ENCODE measurements at regions not wholly inside any gene's neighbourhood (a gene's known extent, or its start where the extent isn't known, plus 50 kb on each side); places are given as distances from the start of the nearest gene placed in this dataset.

- TF ChIP-seq CTCF (conservative IDR thresholded peaks at IDR 0.05; ENCODE audit: low read depth, low read length) (no peak), EZH2 (IDR thresholded peaks at IDR 0.05; ENCODE audit: borderline replicate concordance, low read depth, low read length, poor library complexity, severe bottlenecking) (no peak)
- POLR2A ChIA-PET (ENCODE audit: low non-redundant PET), result no interaction called here
- H3K36me3 ChIP-seq (ENCODE audit: insufficient read depth, low read length, poor library complexity, severe bottlenecking), result no peaks in the 10 kb centered on the region
- H3K4me3 ChIP-seq (ENCODE audit: low read depth, low read length, poor library complexity, severe bottlenecking), result no peak overlapping the region
- no TSS peak for BruUV-seq (replicated peaks)
- H3K4me1 ChIP-seq (ENCODE audit: insufficient read depth, low read length, poor library complexity, severe bottlenecking), result no peaks in the 10 kb centered on the region
- CTCF ChIA-PET, result no interaction called here
- H3K9me3 ChIP-seq (ENCODE audit: low read depth, low read length, poor library complexity, severe bottlenecking), result no peaks in the 10 kb centered on the region
- no peak for DNase-seq (ENCODE audit: low spot score)
- H3K27me3 ChIP-seq (replicated peaks; ENCODE audit: insufficient read depth, low read depth, low read length, poor library complexity), result no peaks in the 10 kb centered on the region
- H3K27ac ChIP-seq (ENCODE audit: low read depth, low read length, poor library complexity, severe bottlenecking), result no peak overlapping the region
- intact Hi-C loops (cut with micrococcal nuclease; ENCODE audit: unreplicated experiment), result no loop called here
Observed at GRCh38 chr13:74424455-74424854, 290.3 kb upstream of the KLF12 start.

GRCh38 chr13:74423434-74423833 is 289.2 kb upstream of the KLF12 start:
- no peak overlapping the region for H3K4me3 ChIP-seq (ENCODE audit: low read depth, low read length, poor library complexity, severe bottlenecking)
- DNase-seq (ENCODE audit: low spot score), result peak; percentile 14
- no peak overlapping the region for H3K27ac ChIP-seq (ENCODE audit: low read depth, low read length, poor library complexity, severe bottlenecking)
- no peaks in the 10 kb centered on the region for H3K36me3 ChIP-seq (ENCODE audit: insufficient read depth, low read length, poor library complexity, severe bottlenecking)
- POLR2A ChIA-PET (ENCODE audit: low non-redundant PET), result no interaction called here
- BruUV-seq (replicated peaks), result no TSS peak
- CTCF ChIA-PET, result no interaction called here
- H3K9me3 ChIP-seq (ENCODE audit: low read depth, low read length, poor library complexity, severe bottlenecking), result no peaks in the 10 kb centered on the region
- TF ChIP-seq CTCF (conservative IDR thresholded peaks at IDR 0.05; ENCODE audit: low read depth, low read length) (no peak), EZH2 (IDR thresholded peaks at IDR 0.05; ENCODE audit: borderline replicate concordance, low read depth, low read length, poor library complexity, severe bottlenecking) (no peak)
- no peaks in the 10 kb centered on the region for H3K27me3 ChIP-seq (replicated peaks; ENCODE audit: insufficient read depth, low read depth, low read length, poor library complexity)
- H3K4me1 ChIP-seq (ENCODE audit: insufficient read depth, low read length, poor library complexity, severe bottlenecking), result no peaks in the 10 kb centered on the region
- intact Hi-C loops (cut with micrococcal nuclease; ENCODE audit: unreplicated experiment), result no loop called here

- TF ChIP-seq EZH2 (IDR thresholded peaks at IDR 0.05; ENCODE audit: borderline replicate concordance, low read depth, low read length, poor library complexity, severe bottlenecking), result no peak
- no peak for TF ChIP-seq CTCF (conservative IDR thresholded peaks at IDR 0.05; ENCODE audit: low read depth, low read length)
- Histone ChIP-seq H3K9me3 (ENCODE audit: low read depth, low read length, poor library complexity, severe bottlenecking) (no peaks in the 10 kb centered on the region), H3K4me1 (ENCODE audit: insufficient read depth, low read length, poor library complexity, severe bottlenecking) (no peaks in the 10 kb centered on the region), H3K27ac (ENCODE audit: low read depth, low read length, poor library complexity, severe bottlenecking) (no peak overlapping the region), H3K4me3 (ENCODE audit: low read depth, low read length, poor library complexity, severe bottlenecking) (no peak overlapping the region), H3K36me3 (ENCODE audit: insufficient read depth, low read length, poor library complexity, severe bottlenecking) (no peaks in the 10 kb centered on the region), H3K27me3 (replicated peaks; ENCODE audit: insufficient read depth, low read depth, low read length, poor library complexity) (no peaks in the 10 kb centered on the region)
- no peak for DNase-seq (ENCODE audit: low spot score)
- ChIA-PET CTCF (no interaction called here), POLR2A (ENCODE audit: low non-redundant PET) (no interaction called here)
- intact Hi-C loops (cut with micrococcal nuclease; ENCODE audit: unreplicated experiment), result no loop called here
- BruUV-seq (replicated peaks), result no TSS peak
Observed at GRCh38 chr13:74414458-74414857, 280.3 kb upstream of the KLF12 start.
